Right renal cortex interstitium (tissue), 3 donors: ENCODE measurements at regions not wholly inside any gene's neighbourhood (a gene's known extent, or its start where the extent isn't known, plus 50 kb on each side); places are given as distances from the start of the nearest gene placed in this dataset.
A peak's percentile ranks its signal among the peaks of the same experiment; 100 is the strongest.
"Not testable (repeated sequence)": the region's sequence is repeated elsewhere in the genome, so short reads cannot be mapped to it uniquely, and the experiment has no call there.

Source experiments
- DNase-seq, 3 donors: peaks; one replicate each; pipeline ENCODE4 v3.0.0-alpha.2; 2013; ENCODE audit warnings: low read depth in 3 of 3, low spot score in 2 of 3

DNA sequence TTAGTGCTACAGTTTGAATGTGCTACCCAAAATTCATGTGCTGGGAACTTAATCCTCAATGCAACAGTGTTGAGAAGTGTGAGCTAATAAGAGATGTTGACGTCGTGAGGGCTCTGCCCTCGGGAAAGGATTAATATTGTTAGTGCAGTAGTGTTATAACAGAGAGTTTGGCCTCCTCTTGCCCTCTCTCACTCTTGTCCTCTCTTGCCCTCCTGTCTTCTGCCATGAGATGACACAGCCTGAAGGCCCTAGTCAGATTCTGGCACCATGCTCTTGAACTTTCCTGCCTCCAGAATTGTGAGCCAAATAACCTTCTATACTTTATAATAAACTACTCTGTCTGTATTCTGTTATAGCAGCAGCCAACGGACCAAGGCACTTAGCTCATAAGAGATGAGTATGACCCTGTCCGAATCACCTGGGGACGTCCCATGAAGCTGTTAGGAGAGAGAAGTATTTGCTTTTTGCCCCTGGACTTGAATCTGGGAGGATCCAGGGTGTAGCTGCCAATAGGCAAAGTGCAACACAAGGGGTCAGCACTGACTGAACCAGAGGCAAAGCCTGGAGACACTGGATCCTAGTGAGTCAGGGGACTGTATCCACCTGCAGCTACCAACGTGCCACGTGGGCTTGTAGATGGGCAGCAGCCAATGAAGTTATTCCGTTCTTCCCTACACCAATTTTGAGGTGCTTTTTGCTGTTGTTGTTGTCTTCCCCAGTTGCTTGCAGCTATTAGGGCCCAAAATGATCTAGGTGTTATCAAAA, 233.7 kb downstream of the THBS2 start:
- no peak for DNase-seq

DNA sequence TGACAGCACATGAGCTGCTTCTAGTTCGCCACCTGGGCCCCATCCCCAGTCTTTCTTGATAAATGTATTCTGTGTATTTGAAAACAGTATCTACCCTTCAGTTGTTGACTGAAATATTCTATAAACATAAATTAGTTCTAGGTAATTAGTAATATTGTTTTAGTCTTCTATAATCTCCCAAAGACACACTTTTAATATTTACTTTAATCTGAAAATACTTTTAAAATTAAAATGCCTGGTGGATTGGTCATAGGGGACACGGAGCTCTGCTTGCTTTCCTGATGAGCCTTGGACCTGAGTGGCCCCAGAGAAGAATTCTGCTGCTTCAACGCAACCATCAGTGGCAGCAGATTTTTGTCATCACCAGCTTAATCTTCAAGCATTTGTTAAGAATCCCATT, 234.5 kb downstream of the THBS2 start:
- no peak for DNase-seq

DNA sequence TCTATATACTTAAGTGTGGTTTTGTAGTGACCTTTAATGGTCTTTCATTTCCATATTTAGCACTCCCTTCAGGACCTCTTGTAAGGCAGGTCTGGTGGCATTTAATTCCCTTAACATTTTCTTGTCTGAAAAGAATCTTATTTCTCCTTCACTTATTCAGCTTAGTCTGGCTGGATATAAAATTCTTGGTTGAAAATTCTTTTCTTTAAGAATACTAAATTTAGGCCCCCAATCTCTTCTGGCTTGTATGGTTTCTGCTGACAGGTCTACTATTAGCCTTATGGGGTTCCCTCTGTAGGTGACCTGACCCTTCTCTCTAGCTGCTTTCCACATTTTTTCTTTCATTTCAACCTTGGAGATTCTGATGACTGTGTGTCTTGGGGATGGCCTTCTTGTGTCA, 236.9 kb downstream of the THBS2 start:
- no peak for DNase-seq

DNA sequence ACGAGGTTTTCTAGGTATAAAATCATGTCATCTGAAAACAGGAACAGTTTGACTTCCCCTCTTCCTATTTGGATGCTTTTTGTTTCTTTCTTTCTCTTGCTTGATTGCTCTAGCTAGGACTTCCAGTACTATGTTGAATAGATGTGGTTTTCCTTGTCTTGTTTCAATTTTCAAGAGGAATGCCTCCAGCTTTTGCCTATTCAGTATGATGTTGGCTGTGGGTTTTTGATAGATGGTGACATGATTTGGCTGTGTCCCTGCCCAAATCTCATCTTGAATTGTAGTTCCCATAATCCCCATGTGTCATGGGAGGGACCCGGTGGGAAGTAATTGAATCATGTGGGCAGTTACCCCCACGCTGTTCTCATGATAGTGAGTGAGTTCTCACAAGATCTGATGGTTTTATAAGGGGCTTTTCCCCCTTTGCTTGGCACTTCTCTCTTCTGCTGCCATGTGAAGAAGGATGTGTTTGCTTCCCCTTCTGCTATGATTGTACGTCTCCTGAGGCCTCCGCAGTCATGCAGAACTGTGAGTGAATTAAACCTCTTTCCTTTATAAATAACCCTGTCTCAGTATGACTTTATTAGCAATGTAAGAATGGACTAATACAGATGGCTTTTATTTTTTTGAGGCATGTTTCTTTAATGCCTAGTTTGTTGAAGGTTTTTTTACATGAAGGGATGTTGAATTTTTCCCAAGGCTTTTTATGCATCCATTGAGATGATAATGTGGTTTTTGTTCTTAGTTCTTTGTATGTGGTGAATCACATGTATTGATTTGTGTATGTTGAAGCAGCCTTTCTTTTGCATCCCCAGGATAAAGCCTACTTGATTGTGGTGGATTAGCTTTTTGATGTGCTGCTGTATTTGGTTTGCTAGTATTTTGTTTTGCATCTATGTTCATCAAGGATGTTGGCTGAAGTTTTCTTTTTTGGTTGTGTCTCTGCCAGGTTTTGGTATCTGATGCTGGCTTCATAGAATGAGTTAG, 239.1 kb downstream of the THBS2 start:
- no peak for DNase-seq

DNA sequence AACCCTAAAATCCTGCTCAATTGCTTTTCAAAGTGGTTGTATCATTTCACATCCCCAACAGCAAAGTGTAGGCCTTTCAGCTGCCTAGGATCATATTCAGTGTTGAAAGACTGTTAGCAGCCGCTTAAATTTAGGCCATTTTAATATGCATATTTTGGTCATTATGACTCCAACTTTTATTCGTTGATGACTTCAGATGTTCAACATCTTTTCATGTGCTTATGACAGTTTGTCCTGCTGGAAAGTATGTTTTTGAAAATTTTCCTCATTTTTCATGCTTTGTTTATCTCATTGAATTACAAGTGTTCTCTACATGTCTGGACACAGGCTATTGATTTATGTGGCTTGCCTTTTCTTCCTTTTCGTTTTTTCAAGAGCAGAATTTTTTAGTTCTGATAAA, 244.0 kb downstream of the THBS2 start:
- DNase-seq, result no peak

DNA sequence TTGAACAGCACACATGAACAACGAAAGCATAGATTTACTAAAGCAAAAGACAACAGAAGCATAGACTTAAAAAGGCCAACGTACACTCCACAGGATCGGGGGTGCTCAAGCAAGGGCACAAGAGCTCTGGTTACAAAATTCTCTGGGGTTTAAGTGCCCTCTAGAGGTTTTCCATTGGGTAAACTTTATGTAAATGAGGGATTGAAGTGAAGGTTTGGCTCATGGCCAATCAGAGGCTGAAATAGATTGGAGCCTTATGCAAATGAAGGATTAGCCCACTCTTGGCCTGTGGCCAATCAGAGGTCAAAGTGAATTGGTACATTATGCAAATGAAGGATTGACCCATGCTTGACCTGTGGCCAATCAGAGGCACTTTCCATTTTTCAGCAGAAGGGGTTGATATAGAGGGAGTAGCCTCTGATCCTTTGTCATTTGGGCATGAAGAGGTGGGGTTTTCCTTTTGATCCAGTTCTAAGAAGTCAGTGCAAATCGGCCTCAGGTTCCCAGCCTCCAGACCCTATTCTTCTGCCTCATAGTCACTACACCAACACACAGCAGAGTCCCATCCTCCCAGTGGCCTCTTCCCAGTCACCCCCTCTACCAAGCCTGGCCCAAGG, 244.9 kb downstream of the THBS2 start:
- DNase-seq, result no peak

DNA sequence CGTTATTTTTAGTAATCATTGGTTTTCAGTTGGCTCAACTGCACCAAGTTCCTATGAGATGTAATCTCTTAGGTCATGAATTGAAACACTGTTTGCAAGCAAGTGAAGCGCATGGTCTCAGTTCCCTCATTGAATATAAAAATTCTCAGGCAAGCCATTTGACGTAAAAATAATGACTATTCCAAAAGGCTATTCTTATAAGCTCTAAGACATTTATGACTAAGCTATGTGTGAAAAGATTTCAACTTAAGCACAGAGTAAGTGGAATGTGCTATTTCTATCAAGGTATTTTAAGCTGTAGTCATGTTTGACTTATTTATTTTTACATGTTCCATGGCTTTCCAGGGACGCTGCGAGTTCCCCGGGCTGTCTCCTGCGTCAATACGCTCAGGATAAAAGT, 248.5 kb downstream of the THBS2 start:
- no peak for DNase-seq

DNA sequence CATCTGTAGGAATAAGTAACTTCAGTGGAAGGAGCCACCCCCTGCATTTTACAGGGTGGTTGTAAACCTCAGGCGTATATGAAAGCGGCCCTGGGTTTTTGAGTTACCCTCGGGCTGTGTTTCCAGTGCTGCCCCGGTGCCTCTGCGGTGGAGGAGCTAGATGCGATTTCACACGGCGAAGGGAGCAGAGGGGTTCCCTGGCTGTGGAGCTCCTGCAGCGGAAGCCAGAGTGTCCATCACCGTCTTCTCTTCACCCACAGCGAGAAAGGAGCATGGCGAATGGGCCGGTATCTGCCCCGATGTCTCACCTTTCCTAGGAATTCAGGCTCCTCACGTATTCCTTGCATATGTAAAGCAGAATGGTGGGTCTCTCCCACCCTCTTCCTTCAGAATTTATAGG, 253.6 kb downstream of the THBS2 start:
- no peak for DNase-seq

DNA sequence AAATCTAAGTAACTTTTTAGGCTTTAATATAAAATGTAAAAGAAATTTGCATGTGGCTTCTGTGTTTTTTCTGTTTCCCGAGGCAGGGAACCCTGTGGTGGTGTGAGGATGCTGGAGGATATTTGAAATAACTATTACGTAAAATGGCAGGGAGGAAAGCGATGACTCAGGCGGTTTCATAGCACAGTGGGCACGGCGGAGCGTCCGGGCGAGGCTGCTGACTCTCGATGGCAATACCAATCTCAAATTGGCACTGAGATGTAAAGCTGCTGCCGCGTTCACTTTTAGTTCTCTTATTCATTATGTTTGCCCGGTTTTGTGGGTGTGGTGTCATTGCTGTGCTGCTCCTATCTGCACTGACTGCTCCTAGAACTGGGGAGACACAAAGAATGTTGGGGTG, 254.3 kb downstream of the THBS2 start:
- DNase-seq, result no peak

DNA sequence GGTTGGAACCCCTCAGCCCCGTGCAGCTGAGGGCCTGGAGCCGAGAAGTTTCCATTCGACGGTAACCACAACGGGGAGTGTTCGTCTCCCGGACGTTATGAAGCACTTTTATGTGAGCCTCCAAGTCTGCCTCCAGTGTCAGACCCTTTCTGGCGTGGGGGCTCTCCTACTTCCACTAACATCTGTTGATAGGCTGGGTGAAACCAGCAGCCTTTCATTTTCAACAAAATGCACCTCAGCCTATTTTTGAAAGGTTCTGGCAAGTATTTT, 257.4 kb downstream of the THBS2 start:
- no peak for DNase-seq

DNA sequence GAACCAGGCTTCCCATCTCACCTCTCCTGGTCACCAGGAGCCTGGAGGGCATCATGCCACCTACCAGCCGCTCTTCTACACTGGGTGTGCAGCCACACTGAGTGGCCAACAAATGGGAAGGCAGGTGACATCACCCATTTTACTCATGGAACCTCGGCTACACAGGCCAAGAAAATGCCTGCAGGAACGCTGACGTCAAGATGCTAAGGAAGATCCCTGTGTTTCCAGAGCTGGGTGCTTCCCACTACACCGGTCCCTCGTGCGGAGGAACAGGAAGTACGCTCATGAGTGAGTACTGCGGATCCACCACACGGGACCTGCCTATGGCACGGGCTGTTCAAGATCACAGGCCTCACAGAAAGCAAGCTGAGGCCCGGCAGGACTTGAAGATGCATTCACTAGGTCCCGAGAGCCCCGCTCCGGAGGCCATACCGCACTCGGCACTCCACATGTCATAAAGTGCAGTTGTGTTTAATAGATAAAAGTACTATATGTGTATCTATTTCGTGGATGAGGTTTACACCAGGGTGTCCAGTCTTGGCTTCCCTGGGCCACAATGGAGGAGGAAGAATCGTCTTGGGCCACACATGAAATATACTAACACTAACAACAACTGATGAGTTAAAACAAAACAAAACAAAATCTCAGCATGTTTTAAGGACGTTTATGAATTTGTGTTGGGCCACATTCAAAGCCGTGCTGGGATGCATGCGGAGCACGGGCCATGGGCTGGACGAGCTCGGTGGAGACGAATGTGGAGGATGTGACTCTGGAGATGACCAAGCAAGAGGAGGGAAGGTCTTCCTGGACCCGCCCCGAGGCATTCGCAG, 257.9 kb downstream of the THBS2 start:
- DNase-seq, result no peak

DNA sequence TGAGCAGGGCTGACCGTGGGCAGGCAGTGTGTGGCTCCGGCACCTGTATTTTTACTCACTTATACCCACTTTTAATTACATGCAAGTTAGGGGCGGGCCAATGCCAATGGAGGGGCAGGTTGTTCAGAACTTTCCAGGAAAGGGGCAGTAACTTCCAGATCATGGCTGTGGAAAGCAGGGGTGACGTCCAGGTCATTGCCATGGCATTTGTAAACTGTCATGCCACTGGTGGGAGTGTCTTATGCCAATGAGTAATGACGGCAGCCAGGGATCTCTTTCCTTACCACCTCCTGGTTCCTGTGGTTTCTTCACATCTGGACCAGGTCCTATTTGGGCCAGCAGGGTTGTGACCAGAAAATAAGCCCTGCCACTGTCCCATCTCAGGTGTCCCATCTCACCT, 258.7 kb downstream of the THBS2 start:
- no peak for DNase-seq

DNA sequence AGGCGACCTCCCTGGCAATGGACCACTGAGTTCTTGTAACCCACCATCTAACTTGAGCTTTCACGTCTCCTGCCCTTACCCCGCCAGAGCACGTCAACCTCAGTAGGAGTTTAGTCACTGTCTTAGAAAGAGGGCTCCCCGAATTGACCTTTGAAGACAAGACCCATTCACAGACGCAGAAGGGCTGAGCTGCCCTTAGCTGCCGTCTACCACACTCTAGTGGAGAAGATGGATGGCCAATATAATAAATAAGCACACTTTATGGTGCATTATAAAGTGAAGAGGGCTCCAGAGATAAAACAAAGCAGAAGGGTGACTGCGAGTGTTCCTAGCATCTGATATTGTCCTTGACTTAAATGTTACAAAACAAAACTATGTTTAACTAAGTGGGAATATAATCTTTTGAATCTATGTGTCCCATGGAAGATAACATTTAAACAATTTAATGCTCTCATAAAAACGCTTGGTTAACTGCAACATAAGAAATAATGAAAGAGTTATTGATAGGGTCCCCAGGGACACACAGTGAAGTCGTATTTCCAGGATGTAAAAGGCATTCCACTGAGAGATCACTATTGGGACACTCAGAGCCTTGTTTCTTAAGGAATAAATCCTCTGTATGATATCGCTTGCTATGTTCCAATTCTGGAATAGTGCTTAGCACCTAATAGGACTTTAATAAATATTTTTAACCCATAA, 261.1 kb downstream of the THBS2 start:
- peak in 2 of 3 donors; percentile 44 to 47 for DNase-seq

DNA sequence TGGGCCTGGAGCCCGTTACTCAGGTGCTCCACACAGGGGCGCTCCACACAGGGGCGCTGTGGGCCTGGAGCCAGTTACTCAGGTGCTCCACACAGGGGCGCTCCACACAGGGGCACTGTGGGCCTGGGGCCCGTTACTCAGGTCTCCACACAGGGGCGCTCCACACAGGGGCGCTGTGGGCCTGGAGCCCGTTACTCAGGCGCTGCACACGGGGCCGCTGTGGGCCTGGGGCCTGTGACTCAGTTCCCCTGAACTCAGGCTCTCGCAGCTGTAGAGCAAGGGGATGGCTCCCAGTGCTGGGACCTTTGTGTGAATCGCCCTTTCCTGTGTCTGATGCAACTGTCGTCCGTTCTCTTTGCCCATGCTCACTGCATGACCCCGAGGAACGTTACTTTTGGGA, 262.0 kb downstream of the THBS2 start:
- not testable (repeated sequence) for DNase-seq

DNA sequence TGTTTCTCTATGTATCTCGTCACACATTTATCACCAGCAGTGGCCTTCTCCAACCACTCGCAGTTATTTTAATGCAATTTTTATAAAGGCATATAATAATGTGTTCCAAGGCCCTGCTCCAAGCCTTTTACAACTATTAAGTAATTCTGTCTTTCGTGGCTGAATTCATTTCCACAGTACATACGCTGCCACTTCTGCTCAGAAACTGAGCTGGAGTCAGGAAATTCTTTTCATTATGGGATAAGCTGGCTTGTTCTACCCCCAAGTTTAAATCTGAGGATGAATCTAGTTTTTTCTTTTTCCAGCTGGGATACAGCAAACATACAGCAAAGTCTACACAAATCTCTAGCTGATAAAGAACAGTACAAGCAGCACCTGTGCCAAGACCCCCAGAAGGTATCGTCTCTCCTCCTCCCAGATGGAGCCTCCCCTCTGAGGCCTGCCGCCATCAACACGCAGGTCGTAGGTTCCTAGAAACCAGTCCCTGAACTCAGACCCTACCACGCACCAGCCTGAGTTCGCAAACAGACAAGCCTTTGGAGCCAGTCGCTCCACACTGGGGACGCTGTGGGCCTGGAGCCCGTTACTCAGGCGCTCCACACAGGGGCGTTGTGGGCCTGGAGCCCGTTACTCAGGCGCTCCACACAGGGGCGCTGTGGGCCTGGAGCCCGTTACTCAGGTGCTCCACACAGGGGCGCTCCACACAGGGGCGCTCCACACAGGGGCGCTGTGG, 263.5 kb downstream of the THBS2 start:
- no peak for DNase-seq

DNA sequence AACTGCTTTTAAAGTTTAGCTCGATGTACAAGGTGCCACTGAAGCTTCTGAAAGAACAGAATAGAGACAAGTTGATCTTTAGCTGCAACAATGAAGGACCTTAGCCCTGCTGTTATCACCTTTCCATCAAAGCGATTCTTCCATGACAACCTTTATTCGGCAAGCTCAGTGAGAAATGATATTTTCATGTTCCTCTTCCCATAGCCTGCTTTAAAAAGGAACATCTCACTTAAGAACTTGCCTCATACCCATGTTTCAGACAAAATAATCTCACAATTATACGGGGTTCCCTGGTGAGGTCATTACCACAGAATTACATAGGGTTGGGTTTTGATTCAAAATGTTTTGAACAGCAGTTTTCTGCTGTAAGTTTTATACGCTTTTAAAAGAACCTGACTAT, 264.2 kb downstream of the THBS2 start:
- no peak for DNase-seq

DNA sequence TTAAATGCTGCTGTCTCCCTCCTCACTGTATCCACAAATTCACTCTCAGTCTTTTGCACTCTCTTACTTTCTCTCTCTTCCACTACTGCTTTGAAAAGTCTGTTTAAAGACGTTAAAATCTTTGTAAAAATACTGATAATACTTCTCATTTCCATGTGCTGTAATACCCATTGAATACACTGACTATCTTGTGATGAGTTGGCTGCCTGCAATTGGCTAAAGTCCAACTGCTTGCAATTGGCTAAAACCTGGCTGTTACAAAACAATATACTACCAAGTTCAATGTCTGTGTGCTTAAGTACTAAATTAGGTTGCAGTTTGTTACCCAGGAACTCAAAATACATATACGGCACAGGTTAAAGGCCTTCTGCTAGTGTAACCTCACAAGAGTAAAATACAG, 264.8 kb downstream of the THBS2 start:
- no peak for DNase-seq

DNA sequence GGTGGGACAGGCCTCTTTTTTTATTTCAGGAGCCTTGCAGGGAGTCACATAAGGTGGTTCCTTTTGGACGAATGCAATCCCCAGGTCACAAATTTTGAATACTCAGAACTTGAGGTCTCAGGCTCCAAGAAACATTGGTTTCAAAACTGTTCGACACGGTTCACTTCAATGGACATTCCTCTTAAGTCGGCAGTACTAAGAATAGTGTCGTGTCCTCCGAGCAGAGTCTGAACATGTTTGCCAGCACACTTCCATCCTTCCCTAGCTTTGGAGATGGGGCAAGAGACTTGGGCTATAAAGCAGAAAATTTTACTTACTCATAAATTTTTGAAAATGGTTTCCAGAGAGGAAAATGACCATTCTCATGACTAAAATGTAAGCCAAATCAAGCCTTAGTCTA, 265.4 kb downstream of the THBS2 start:
- no peak for DNase-seq

DNA sequence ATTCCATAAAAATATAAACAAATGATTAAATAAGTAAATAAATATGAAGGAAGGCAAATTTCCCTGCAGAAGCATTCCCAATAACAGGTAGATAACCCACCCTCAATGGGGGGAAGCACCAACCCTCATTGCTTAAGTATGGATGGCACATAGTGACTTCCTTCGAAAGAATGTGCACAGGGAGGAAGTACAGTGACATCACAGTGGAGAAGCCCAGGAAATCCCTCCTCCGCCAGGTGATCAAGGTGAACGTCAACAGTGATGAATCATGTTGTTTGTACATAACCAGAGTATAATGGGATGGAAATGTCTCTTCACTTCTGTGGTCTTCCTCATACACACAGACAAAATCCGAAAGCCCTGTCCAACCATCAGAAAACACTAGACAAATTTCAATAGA, 267.9 kb downstream of the THBS2 start:
- DNase-seq, result no peak

DNA sequence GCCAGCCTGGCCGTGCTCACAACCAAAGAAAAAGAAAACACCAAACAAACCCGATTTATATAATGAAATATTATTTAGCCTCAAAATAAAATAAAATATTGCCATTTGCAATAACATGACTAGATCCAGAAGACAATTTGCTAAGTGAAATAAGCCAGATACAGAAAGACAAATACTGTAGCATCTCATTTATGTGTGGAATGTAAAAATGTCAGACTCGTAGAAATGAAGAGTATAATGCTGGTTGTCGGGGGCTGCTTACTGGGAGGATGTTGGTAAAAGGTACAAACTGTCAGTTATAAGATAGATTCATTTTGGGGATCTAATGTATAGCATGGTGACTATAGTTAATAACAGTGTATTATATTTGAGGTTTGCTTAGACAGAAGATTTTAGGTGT, 269.7 kb downstream of the THBS2 start:
- no peak for DNase-seq
